AG10803 (cell line): ENCODE measurements at regions not wholly inside any gene's neighbourhood (a gene's known extent, or its start where the extent isn't known, plus 50 kb on each side); places are given as distances from the start of the nearest gene placed in this dataset.
A peak's percentile ranks its signal among the peaks of the same experiment; 100 is the strongest.
"Not testable (repeated sequence)": the region's sequence is repeated elsewhere in the genome, so short reads cannot be mapped to it uniquely, and the experiment has no call there.

Experiments
- DNase-seq: peaks from one replicate; pipeline ENCODE4 v3.0.0; 2010; ENCODE audit warnings: low read depth
- H3K4me3 ChIP-seq: 2 replicates; pipeline ENCODE4 v1.5.1; 2011; ENCODE audit warnings: mild to moderate bottlenecking, low read length, control low read depth
- CTCF ChIP-seq: conservative IDR thresholded peaks from 2 replicates; pipeline ENCODE4 v1.5.1; 2011; ENCODE audit warnings: mild to moderate bottlenecking, low read length, control low read depth, inconsistent platforms

- no peak for TF ChIP-seq CTCF
- no peak overlapping the region for H3K4me3 ChIP-seq
- DNase-seq: peak; percentile 83
Observed at GRCh38 chr9:78713614-78714405, 416.9 kb downstream of the PSAT1 start.

GRCh38 chr9:78714576-78714975 lies 417.7 kb downstream of the PSAT1 start:
- no peak for TF ChIP-seq CTCF
- no peak overlapping the region for H3K4me3 ChIP-seq
- peak; percentile 59 for DNase-seq

GRCh38 chr9:78719029-78719428 lies 422.1 kb downstream of the PSAT1 start:
- DNase-seq, H3K4me3 ChIP-seq: not testable (repeated sequence)

GRCh38 chr9:78724896-78725295 lies 428.0 kb downstream of the PSAT1 start:
- no peak for TF ChIP-seq CTCF
- H3K4me3 ChIP-seq: no peak overlapping the region

GRCh38 chr9:78725503-78725902 lies 428.6 kb downstream of the PSAT1 start:
- H3K4me3 ChIP-seq: no peak overlapping the region
- TF ChIP-seq CTCF: no peak
- DNase-seq: no peak

More at GRCh38 chr9:78724896-78725295, 428.0 kb downstream of the PSAT1 start:
- DNase-seq: no peak

- H3K4me3 ChIP-seq: no peak overlapping the region
Observed at GRCh38 chr9:78745331-78745730, 448.4 kb downstream of the PSAT1 start.

GRCh38 chr9:78746010-78746409 lies 449.1 kb downstream of the PSAT1 start:
- no peak for DNase-seq
- TF ChIP-seq CTCF: no peak
- no peak overlapping the region for H3K4me3 ChIP-seq

More at GRCh38 chr9:78745331-78745730, 448.4 kb downstream of the PSAT1 start:
- no peak for TF ChIP-seq CTCF
- no peak for DNase-seq
